IPS-20b (cell line): ENCODE measurements at regions not wholly inside any gene's neighbourhood (a gene's known extent, or its start where the extent isn't known, plus 50 kb on each side); places are given as distances from the start of the nearest gene placed in this dataset.

ENCODE experiments used
- H3K27ac ChIP-seq: one replicate; pipeline ENCODE4 v1.5.1; 2013; ENCODE audit warnings: low read length
- H3K27me3 ChIP-seq: 2 replicates; pipeline ENCODE4 v1.6.1; 2013; ENCODE audit warnings: mild to moderate bottlenecking, low read length, inconsistent platforms; ENCODE audit not compliant: insufficient read depth
- H3K36me3 ChIP-seq: 2 replicates; pipeline ENCODE4 v1.6.1; 2013; ENCODE audit warnings: low read depth, mild to moderate bottlenecking, inconsistent platforms, low read length, moderate library complexity; ENCODE audit not compliant: insufficient read depth
- H3K4me1 ChIP-seq: 2 replicates; pipeline ENCODE4 v1.6.1; 2013; ENCODE audit warnings: mild to moderate bottlenecking, control low read depth, inconsistent platforms, low read length, moderate library complexity; ENCODE audit not compliant: insufficient read depth
- H3K4me3 ChIP-seq: 2 replicates; pipeline ENCODE4 v1.5.1; 2013; ENCODE audit warnings: mild to moderate bottlenecking, low read length, inconsistent platforms
- H3K9ac ChIP-seq: 2 replicates; pipeline ENCODE4 v1.6.1; 2013; ENCODE audit warnings: low read depth, mild to moderate bottlenecking, inconsistent platforms, low read length, moderate library complexity
- H3K9me3 ChIP-seq: 2 replicates; pipeline ENCODE4 v1.6.1; 2013; ENCODE audit warnings: mild to moderate bottlenecking, low read depth, low read length, inconsistent platforms; ENCODE audit not compliant: insufficient read depth

GRCh38 chr14:86570371-86570770, 1040.4 kb downstream of the FLRT2 start:
- no peaks in the 10 kb centered on the region for H3K9me3 ChIP-seq
- H3K4me3 ChIP-seq, result no peak overlapping the region
- H3K9ac ChIP-seq, result no peak overlapping the region
- no peaks in the 10 kb centered on the region for H3K4me1 ChIP-seq
- no peaks in the 10 kb centered on the region for H3K27me3 ChIP-seq
- H3K36me3 ChIP-seq, result no peaks in the 10 kb centered on the region
- no peak overlapping the region for H3K27ac ChIP-seq

- Histone ChIP-seq H3K27ac (no peak overlapping the region), H3K9me3 (no peaks in the 10 kb centered on the region), H3K4me3 (no peak overlapping the region), H3K4me1 (no peaks in the 10 kb centered on the region), H3K36me3 (no peaks in the 10 kb centered on the region), H3K9ac (no peak overlapping the region), H3K27me3 (no peaks in the 10 kb centered on the region)
These were observed 1013.6 kb downstream of the FLRT2 start for GRCh38 chr14:86543521-86543920.

- Histone ChIP-seq H3K4me1 (no peaks in the 10 kb centered on the region), H3K36me3 (no peaks in the 10 kb centered on the region), H3K9me3 (no peaks in the 10 kb centered on the region), H3K9ac (no peak overlapping the region), H3K27ac (no peak overlapping the region), H3K27me3 (no peaks in the 10 kb centered on the region), H3K4me3 (no peak overlapping the region)
These were observed 1012.0 kb downstream of the FLRT2 start for GRCh38 chr14:86541972-86542371.

GRCh38 chr14:86540636-86541247, 1010.8 kb downstream of the FLRT2 start:
- H3K9ac ChIP-seq, result no peak overlapping the region
- H3K4me3 ChIP-seq, result no peak overlapping the region
- H3K36me3 ChIP-seq, result no peaks in the 10 kb centered on the region
- H3K4me1 ChIP-seq, result no peaks in the 10 kb centered on the region
- H3K9me3 ChIP-seq, result no peaks in the 10 kb centered on the region
- H3K27ac ChIP-seq, result no peak overlapping the region
- H3K27me3 ChIP-seq, result no peaks in the 10 kb centered on the region

- no peaks in the 10 kb centered on the region for H3K36me3 ChIP-seq
- no peak overlapping the region for H3K27ac ChIP-seq
- H3K4me1 ChIP-seq, result no peaks in the 10 kb centered on the region
- H3K4me3 ChIP-seq, result no peak overlapping the region
- H3K9me3 ChIP-seq, result no peaks in the 10 kb centered on the region
- H3K27me3 ChIP-seq, result no peaks in the 10 kb centered on the region
- H3K9ac ChIP-seq, result no peak overlapping the region
These were observed 1009.6 kb downstream of the FLRT2 start for GRCh38 chr14:86539361-86540070.

- no peaks in the 10 kb centered on the region for H3K4me1 ChIP-seq
- H3K9ac ChIP-seq, result no peak overlapping the region
- no peaks in the 10 kb centered on the region for H3K36me3 ChIP-seq
- H3K27me3 ChIP-seq, result no peaks in the 10 kb centered on the region
- no peak overlapping the region for H3K27ac ChIP-seq
- H3K9me3 ChIP-seq, result no peaks in the 10 kb centered on the region
- no peak overlapping the region for H3K4me3 ChIP-seq
These were observed 1003.9 kb downstream of the FLRT2 start for GRCh38 chr14:86533834-86534233.

GRCh38 chr14:86532219-86532618, 1002.3 kb downstream of the FLRT2 start:
- Histone ChIP-seq H3K36me3 (no peaks in the 10 kb centered on the region), H3K4me3 (no peak overlapping the region), H3K27me3 (no peaks in the 10 kb centered on the region), H3K9me3 (no peaks in the 10 kb centered on the region), H3K27ac (no peak overlapping the region), H3K9ac (no peak overlapping the region), H3K4me1 (no peaks in the 10 kb centered on the region)

GRCh38 chr14:86530457-86530856, 1000.5 kb downstream of the FLRT2 start:
- Histone ChIP-seq H3K4me1 (no peaks in the 10 kb centered on the region), H3K36me3 (no peaks in the 10 kb centered on the region), H3K27me3 (no peaks in the 10 kb centered on the region), H3K4me3 (no peak overlapping the region), H3K27ac (no peak overlapping the region), H3K9me3 (no peaks in the 10 kb centered on the region), H3K9ac (no peak overlapping the region)

- Histone ChIP-seq H3K9ac (no peak overlapping the region), H3K9me3 (no peaks in the 10 kb centered on the region), H3K27ac (no peak overlapping the region), H3K27me3 (no peaks in the 10 kb centered on the region), H3K4me1 (no peaks in the 10 kb centered on the region), H3K36me3 (no peaks in the 10 kb centered on the region), H3K4me3 (no peak overlapping the region)
These were observed 997.4 kb downstream of the FLRT2 start for GRCh38 chr14:86527312-86527711.

- Histone ChIP-seq H3K9ac (no peak overlapping the region), H3K9me3 (no peaks in the 10 kb centered on the region), H3K36me3 (no peaks in the 10 kb centered on the region), H3K27ac (no peak overlapping the region), H3K4me3 (no peak overlapping the region), H3K4me1 (no peaks in the 10 kb centered on the region), H3K27me3 (no peaks in the 10 kb centered on the region)
These were observed 995.7 kb downstream of the FLRT2 start for GRCh38 chr14:86525673-86526072.

GRCh38 chr14:86521843-86522242, 991.9 kb downstream of the FLRT2 start:
- Histone ChIP-seq H3K9ac (no peak overlapping the region), H3K36me3 (no peaks in the 10 kb centered on the region), H3K9me3 (no peaks in the 10 kb centered on the region), H3K27ac (no peak overlapping the region), H3K27me3 (no peaks in the 10 kb centered on the region), H3K4me3 (no peak overlapping the region), H3K4me1 (no peaks in the 10 kb centered on the region)

- Histone ChIP-seq H3K4me3 (no peak overlapping the region), H3K9me3 (no peaks in the 10 kb centered on the region), H3K27me3 (no peaks in the 10 kb centered on the region), H3K4me1 (no peaks in the 10 kb centered on the region), H3K36me3 (no peaks in the 10 kb centered on the region), H3K27ac (no peak overlapping the region), H3K9ac (no peak overlapping the region)
These were observed 991.2 kb downstream of the FLRT2 start for GRCh38 chr14:86521031-86521730.
